Activated CD8-positive, alpha-beta T cell treated with anti-CD3 and anti-CD28 coated beads for 36 hours (primary cell): ENCODE measurements at regions not wholly inside any gene's neighbourhood (a gene's known extent, or its start where the extent isn't known, plus 50 kb on each side); places are given as distances from the start of the nearest gene placed in this dataset.

Experiments
- ATAC-seq: fragments of 200-7000 bp; cut with Tn5 transposase; one replicate; pipeline ENCODE4 v1.10.0; 2021; ENCODE audit warnings: mild to moderate bottlenecking, moderate library complexity
- CTCF ChIA-PET: fragments of 350-600 bp; sonication (Branson Sonifier 250); formaldehyde crosslinking; loops from one replicate; lab custom pipeline; 2021; ENCODE audit warnings: antibody characterized with exemption; lab: Charles Lee
- POLR2A ChIA-PET: fragments of 350-600 bp; sonication (Branson Sonifier 250); formaldehyde crosslinking; loops from one replicate; lab custom pipeline; 2021; ENCODE audit warnings: antibody characterized with exemption; lab: Charles Lee
- DNase-seq: peaks from one replicate; pipeline ENCODE4 v3.0.0-alpha.2; 2020
- H3K27ac Mint-ChIP-seq: one replicate; pipeline ENCODE4 v1.8.0; 2021; ENCODE audit warnings: mild to moderate bottlenecking, mixed read lengths
- H3K27me3 Mint-ChIP-seq: one replicate; pipeline ENCODE4 v1.8.0; 2021; ENCODE audit warnings: mixed read lengths
- H3K36me3 Mint-ChIP-seq: one replicate; pipeline ENCODE4 v1.8.0; 2021; ENCODE audit warnings: low read depth, mixed read lengths
- H3K4me1 Mint-ChIP-seq: one replicate; pipeline ENCODE4 v1.8.0; 2021; ENCODE audit warnings: low read depth, mixed read lengths
- H3K4me3 Mint-ChIP-seq: one replicate; pipeline ENCODE4 v1.8.0; 2021; ENCODE audit warnings: mild to moderate bottlenecking, moderate library complexity, mixed read lengths
- H3K9me3 Mint-ChIP-seq: one replicate; pipeline ENCODE4 v1.8.0; 2021; ENCODE audit warnings: mixed read lengths
- intact Hi-C: fragments of 100-400 bp; cut with micrococcal nuclease; formaldehyde crosslinking; loops from one replicate; pipeline ENCODE4 v1.10.0; 2022
- TF ChIP-seq, protein P1 (sequence below): fragments of 200-600 bp; IDR thresholded peaks from one replicate; pipeline ENCODE4 v1.8.0; 2022; ENCODE audit warnings: antibody characterized with exemption, mild to moderate bottlenecking

DNA sequence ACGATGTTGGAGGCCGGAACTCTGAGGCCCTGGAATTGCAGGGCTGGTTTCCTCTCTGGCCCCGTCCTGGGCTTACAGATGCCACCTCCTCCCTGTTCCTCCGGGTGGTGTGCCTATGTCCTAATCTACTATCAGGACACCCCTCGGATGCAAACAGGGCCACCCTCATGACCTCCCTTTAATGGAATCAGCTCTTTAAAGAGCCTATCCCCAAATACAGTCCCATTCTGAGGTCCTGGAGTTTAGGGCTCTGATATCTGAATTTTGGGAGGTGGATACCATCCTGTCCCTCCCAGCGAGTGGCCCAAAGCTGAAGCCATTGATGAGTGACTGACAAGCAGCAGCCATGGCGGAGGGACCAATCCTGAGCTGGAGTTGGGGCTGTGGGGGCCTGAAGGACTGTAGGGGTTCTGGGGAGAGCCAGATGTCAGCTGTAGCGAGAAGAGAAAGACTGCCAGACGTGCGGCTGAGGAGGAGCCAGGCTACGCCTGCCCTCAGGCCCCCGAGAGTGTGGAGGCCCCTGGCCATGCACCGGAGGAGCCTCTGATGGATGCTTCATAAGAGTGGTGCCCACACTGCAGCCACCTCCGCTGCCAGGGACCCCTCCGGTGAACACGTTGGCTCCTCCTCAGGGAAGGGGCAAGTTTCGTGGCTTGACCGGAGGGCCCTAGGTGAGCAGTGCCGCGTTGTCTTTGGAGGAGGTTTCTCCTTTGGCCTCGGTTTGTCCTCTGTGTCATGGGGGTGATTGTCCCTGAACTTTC, 100.2 kb downstream of the KIF26A start:
- Mint-ChIP-seq H3K4me1 (no peaks in the 10 kb centered on the region), H3K27ac (no peak overlapping the region), H3K27me3 (peaks cover 5% of the 10 kb centered on the region), H3K9me3 (peaks cover 14% of the 10 kb centered on the region), H3K4me3 (no peak overlapping the region), H3K36me3 (peaks cover 2% of the 10 kb centered on the region)
- ATAC-seq (no peak), DNase-seq (no peak)
- intact Hi-C loops = no loop called here
- ChIA-PET CTCF (no interaction called here), POLR2A (no interaction called here)
- TF ChIP-seq, protein P1, sequence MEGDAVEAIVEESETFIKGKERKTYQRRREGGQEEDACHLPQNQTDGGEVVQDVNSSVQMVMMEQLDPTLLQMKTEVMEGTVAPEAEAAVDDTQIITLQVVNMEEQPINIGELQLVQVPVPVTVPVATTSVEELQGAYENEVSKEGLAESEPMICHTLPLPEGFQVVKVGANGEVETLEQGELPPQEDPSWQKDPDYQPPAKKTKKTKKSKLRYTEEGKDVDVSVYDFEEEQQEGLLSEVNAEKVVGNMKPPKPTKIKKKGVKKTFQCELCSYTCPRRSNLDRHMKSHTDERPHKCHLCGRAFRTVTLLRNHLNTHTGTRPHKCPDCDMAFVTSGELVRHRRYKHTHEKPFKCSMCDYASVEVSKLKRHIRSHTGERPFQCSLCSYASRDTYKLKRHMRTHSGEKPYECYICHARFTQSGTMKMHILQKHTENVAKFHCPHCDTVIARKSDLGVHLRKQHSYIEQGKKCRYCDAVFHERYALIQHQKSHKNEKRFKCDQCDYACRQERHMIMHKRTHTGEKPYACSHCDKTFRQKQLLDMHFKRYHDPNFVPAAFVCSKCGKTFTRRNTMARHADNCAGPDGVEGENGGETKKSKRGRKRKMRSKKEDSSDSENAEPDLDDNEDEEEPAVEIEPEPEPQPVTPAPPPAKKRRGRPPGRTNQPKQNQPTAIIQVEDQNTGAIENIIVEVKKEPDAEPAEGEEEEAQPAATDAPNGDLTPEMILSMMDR = no peak

DNA sequence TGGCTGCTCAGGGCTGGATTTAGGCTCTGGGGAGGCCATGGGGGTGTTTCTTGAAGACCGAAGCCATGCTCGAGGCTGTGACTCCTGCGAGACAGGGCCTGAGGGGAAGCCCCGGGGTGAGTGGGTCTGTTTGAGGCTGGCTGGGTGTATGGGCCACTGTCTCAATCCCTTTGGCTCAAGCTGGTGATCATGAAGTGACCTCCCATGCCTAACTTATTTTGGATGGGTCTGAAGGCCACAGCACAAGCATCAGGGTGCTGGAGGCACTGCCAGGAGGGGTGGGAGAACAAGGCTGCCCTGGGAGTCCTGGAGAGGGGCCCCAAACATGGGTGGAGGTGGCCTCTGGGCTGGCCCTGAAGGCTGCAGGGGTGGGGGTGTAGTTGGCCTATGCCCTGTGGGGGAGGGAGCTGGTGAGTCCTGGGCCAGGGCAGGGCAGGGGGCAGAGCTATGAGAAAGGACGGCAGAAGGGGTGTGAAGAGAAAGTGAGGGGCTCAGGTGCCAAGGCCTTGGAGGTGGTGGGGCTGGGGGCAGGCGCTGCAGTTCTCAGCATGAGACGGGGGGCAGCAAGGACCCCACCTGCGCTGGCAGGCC, 100.9 kb downstream of the KIF26A start:
- TF ChIP-seq, protein P1 = no peak
- H3K4me1 Mint-ChIP-seq = no peaks in the 10 kb centered on the region
- peaks cover 2% of the 10 kb centered on the region for H3K36me3 Mint-ChIP-seq
- H3K27ac Mint-ChIP-seq = no peak overlapping the region
- H3K4me3 Mint-ChIP-seq = no peak overlapping the region
- ATAC-seq (no peak), DNase-seq (no peak)
- intact Hi-C loops = no loop called here
- ChIA-PET CTCF (no interaction called here), POLR2A (no interaction called here)
- peaks cover 14% of the 10 kb centered on the region for H3K9me3 Mint-ChIP-seq
- peaks cover 5% of the 10 kb centered on the region for H3K27me3 Mint-ChIP-seq

DNA sequence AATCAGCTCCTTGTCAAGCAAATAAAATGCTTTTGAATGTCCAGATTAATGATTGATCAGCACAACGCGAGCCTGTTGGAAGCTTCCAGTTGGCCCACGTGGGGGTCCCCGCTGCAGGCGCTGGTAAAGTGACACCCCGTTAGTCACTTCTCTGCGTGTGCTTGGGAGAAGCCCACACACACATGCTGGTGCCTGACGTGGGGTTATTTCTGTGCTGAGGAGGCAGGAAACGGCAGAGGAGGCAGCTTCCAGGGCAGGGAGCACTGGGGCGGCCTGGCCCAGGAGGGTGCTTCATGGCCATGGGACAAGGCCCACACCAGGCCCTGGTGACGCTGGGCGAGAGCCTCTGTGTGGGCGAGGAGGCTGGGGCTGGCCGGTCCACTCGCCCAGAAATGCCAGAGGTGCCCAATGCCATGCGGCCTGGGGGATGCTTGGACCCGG, 101.5 kb downstream of the KIF26A start:
- no peak overlapping the region for H3K27ac Mint-ChIP-seq
- no peak for DNase-seq
- CTCF ChIA-PET = no interaction called here
- H3K9me3 Mint-ChIP-seq = peaks cover 14% of the 10 kb centered on the region
- no peaks in the 10 kb centered on the region for H3K4me1 Mint-ChIP-seq
- POLR2A ChIA-PET = no interaction called here
- H3K4me3 Mint-ChIP-seq = no peak overlapping the region
- H3K36me3 Mint-ChIP-seq = peaks cover 2% of the 10 kb centered on the region
- intact Hi-C loops = no loop called here
- H3K27me3 Mint-ChIP-seq = peaks cover 5% of the 10 kb centered on the region
- no peak for ATAC-seq
- TF ChIP-seq, protein P1 = no peak

DNA sequence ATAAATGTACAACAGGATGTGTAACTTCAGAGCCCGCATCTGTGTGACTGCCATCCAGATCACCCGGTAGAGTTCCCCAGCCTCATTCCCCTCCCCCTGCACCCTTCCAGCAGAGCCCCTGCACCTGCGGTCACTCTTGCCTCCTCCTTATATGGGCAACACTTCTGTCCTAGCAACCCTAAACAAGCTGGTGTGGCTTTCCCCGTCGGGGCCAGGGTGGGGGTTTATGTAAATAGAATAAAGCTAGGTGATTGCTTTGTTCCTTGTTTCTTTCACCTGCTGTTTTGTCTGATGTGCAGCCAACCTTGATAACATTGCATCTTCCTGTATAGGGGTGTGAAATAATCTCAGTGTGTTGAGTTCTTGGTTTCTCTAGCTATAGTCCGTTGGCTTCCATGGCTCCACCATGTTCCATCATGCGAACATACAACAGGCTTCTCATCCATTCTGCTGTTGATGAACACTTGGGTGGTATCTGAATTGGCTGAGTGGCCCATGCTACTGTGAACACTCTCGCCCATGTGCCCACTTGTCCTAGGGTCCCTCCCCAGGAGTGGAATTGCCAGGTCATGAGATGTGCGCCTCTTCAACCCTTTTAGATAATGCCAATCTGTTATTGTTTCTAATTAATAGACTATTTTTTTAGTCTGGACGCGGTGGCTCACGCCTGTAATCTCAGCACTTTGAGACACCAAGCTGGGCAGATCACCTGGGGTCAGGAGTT, 102.2 kb downstream of the KIF26A start:
- DNase-seq (no peak), ATAC-seq (no peak)
- peaks cover 2% of the 10 kb centered on the region for H3K36me3 Mint-ChIP-seq
- CTCF ChIA-PET = no interaction called here
- H3K4me3 Mint-ChIP-seq = no peak overlapping the region
- H3K4me1 Mint-ChIP-seq = no peaks in the 10 kb centered on the region
- H3K27ac Mint-ChIP-seq = no peak overlapping the region
- peaks cover 11% of the 10 kb centered on the region for H3K9me3 Mint-ChIP-seq
- H3K27me3 Mint-ChIP-seq = peaks cover 5% of the 10 kb centered on the region
- TF ChIP-seq, protein P1 = no peak
- intact Hi-C loops = no loop called here
- POLR2A ChIA-PET = no interaction called here

DNA sequence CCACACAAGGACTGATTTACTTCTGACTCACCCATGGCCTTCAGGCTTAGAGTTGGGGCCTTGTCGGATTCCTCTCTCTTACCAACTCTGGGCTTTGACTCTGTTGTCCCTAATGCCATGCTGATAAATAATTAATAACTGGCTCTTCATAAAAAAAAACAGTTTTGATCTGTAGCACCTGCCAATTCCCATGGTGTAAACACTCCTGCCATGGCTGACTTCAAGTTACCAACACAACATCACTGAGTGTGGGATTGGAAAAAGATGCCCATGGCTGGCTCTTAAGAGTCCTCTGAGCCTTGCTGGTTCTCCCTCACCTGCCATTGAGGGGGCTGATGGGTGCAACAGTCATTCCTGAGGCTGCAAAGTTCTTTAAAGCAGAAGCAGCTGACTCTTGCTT, 104.8 kb downstream of the KIF26A start:
- H3K4me3 Mint-ChIP-seq = no peak overlapping the region
- no peak for DNase-seq
- peaks cover 5% of the 10 kb centered on the region for H3K27me3 Mint-ChIP-seq
- no peak for ATAC-seq
- H3K4me1 Mint-ChIP-seq = no peaks in the 10 kb centered on the region
- CTCF ChIA-PET = no interaction called here
- H3K27ac Mint-ChIP-seq = no peak overlapping the region
- POLR2A ChIA-PET = no interaction called here
- H3K9me3 Mint-ChIP-seq = no peaks in the 10 kb centered on the region
- TF ChIP-seq, protein P1 = no peak
- intact Hi-C loops = no loop called here
- no peaks in the 10 kb centered on the region for H3K36me3 Mint-ChIP-seq
